ENCODE measurements at regions not wholly inside any gene's neighbourhood (a gene's known extent, or its start where the extent isn't known, plus 50 kb on each side); places are given as distances from the start of the nearest gene placed in this dataset.

DNA sequence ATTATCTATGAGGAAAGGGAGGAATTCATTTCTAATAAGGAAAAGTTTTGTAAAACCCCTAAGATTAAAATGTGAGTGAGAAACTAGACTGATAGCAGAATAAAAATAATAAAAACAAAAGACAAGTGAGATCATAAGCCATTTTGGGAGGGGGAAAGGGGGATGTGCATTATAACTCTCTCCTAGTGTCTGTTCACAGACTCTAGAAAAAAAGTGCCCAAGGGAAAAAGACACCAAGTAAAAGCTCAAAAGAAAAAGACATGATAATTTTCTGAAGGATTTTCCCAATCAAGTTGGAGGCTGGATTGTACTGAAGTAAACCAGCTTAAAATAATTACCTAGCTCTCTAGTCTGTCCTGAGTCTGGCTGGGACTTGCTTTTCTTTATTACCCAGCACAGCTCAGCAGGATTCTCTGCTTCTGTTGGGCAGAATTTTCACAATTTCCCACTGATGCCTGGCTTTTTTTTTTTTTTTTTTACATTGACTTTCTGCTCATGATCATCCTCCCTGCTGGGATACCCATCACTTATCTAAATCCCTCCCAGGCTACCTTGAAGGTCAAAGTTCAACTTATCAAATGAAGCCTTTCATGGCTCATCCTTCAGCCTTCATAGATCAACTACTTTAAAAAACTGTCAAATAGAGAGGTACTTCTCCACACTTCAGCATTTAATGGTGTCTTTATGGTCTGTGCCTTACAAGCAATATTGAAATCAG is 124.2 kb upstream of the KCNJ16 start:
- DNase-seq, result peak; percentile 20

DNA sequence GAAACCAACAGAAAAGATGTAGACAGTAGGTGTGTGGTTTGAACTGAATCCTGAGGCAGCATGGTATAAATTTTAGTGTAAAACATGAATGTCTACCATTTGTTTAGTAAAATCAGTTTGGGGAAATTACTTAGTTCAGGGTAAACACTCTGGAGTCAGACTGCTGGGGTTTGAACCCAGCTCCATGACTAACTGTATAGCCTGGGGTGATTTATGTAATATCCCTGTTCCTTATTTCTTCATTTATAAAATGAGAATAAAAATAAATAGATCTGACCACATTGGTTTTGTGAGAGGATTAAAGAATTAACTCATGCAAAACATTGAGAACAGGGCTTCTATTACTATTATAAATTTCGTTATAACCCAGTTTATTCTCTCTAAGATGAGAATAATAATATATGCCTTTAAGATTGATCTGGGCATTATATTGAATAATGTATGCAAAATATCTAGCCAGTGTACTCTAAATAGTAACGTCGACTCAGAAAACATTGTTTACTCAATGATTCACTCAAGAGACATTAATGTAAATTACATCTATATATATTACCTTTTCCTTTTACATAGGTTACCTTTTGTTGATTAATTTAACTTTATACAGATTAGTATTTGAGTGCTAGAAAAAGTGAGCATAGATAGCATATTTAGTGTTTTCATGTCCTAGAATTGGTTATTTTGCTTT is 120.6 kb upstream of the KCNJ16 start:
- DNase-seq, result no peak

DNA sequence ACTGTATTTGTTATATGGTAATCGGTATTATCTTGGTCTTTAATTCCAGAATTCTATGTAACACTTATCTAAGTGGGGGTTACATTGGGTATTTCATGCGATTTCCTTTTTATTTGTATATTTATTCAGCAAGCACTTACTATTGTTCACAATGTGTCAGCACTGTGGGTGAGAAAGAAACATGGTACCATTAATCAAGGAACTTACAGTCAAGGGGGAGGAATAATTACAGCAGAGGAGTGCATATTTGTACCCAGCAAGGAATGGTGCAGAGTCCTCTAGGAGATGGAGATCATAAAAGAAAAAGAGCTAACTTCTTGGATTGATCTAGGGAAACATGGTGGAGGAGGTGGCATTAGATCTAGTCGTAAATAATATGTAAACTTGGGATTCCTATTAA is 117.0 kb upstream of the KCNJ16 start:
- DNase-seq, result no peak

DNA sequence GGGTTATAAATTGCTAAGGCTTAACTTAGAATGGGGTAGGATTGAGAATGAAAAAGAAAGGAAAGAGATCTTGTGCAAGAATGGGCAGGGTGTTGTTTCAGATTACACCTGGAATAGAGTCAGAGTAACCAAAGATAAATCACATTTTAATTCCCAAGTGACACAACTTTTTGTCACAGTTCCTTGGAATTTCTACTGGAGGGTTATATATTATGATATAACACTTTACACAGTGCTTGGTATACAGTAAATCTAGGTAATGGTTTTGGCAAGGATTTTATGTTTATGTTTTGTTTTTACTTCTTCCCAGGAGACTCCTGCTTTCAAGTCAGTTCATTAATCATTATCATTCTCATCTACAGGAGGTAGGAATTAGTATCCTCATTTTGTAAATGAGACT is 115.7 kb upstream of the KCNJ16 start:
- no peak for DNase-seq

DNA sequence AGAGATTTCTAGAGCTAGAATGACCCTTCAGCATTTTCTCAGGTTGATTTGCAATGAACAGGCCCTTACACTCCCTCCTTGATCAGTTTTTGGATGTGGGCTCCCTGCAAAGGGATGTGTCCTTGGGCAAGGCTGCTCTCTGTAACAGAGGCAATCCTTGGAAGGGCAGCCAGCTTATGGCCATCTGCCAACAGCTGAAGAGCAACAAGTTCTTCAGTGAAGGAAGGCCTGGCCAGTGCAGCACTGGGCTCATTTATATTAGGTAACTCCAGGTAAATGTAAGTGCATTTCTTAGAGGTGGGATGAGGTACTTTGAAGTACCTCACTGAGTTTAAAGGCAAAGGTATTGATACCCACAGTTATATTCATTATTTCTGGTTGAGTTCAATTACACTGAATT is 114.3 kb upstream of the KCNJ16 start:
- peak; percentile 71 for DNase-seq

DNA sequence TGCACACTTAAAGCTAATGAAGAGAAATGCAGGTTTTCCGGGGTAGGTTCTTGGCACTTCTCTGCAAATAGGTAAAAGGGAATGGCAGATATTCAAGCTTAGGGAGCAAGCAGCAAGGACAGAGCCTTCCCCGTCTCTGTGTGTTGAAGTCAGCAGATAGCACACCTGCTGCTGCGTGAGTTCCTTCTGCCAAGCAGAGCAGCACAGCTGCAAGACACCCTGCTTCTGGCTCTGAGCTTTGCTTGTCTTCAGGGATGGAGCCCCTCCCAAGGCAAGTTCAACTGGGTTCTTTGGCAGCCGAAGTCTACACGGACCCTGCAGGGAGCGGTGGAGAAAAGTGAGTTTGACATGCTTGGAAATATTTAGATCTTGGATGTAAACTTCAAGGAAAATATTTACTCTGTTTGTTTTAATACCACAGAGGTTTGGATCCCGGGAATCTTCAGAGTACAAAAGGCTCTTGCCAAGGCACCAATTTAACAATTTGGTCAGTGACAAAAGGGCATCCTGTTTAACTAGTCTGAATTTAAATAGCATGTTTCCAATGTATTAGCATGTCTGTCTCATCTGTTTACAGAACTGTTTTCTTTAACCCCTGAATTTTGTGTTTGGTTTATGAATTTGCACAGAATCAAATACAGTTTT is 113.4 kb upstream of the KCNJ16 start:
- peak; percentile 95 for DNase-seq

DNA sequence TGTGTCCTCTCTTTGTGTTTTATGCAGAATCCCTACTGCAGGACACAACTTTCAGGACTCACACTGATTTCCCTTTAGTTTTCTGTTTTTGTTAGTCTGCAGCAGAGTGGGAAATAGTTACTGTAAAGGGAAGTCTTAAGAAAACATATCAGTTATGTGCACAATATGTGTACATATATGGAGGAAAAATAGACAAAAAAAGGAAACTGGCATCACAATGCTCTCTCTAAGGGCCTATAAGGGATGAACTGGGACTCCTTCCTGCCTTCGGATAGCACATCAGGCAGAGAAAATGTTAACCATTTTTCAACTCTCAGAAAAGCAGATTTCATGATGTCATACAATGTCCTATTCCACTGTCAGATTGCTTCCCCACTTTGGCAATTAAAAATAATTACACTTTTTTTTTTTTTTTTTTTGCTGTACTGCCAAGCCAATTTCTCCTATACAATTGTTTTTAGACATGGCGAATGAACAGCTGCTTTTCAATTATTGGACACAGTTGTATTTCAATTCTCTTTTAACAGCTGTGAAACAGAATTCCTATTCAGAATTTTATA is 112.5 kb upstream of the KCNJ16 start:
- peak; percentile 73 for DNase-seq

DNA sequence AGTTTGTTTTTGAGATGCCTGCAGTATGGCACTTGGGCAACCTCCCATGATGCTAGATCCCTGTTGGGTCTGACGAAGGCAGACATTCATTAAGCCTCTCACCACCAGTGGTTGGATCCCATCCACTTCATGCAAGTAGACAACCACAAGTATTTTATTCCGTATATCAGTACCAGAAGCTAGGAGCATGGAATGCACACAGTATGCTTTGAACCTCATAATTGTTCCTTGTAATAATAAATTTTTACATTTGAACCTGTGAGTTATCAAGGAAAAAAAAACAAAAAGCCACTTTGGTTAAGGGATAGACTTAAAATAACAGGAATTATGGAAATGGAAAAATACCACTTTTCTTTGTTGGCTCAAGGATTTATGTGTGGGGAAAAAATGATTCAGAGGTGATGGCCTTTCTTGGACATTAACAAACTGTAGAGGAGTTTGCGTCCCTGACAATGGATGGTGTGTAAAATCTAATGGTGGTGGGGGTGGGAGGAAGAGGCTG is 107.1 kb upstream of the KCNJ16 start:
- DNase-seq, result no peak

DNA sequence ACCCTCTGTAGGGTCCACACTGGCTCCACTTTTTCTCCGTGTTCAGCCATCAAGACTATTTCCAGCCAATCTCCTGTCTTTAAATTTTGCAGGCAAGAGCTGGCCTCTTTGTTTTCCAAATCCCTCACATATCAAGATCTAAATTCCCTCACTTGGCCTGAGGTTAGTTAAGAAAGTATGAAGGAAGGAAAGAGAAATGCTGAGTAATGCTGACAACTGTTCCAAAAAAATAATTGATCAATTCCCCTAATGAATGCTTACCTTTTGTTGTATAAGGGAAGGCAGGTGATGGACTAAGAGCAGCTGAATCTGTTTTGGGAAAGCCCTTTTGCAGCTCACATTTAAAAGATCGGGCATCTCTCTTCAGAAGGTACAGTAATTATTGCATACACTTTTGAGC is 105.1 kb upstream of the KCNJ16 start:
- no peak for DNase-seq

DNA sequence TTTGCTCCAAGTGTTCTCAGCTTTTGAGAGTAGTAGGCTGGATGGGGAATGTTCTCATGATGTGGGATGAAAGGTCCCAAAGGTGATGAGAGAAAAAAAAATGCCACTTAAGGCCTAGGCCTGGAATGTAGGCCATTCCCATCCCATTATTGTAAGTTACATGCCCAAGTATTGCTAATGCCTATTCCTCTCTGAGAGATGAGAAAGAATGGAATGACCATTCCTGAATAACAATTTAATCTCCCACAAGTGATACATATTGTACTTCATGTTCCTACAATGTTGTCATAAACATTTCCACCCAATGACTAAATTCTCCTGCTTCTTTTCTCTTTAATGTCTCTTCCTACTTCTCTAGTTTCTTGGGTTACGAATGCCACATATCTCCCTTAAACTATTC is 102.8 kb upstream of the KCNJ16 start:
- no peak for DNase-seq

DNA sequence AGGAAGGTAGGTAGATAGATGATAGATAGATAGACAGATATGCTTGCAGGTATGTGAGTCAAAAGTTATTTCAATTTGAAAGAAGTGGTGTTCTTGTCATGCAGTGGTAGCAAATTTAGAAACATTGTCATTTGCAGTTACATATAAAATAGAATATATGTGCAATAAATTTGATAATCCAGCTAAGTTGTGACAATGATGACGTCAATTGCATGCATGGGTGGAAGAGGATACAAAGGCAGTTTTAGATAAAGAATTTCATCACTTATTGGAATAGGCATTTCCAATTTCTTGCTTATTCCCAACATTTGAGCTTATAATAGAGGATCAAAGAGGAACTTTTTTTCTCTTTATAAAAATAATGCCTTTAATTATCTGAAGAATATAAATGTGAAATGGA is 99.2 kb upstream of the KCNJ16 start:
- no peak for DNase-seq

DNA sequence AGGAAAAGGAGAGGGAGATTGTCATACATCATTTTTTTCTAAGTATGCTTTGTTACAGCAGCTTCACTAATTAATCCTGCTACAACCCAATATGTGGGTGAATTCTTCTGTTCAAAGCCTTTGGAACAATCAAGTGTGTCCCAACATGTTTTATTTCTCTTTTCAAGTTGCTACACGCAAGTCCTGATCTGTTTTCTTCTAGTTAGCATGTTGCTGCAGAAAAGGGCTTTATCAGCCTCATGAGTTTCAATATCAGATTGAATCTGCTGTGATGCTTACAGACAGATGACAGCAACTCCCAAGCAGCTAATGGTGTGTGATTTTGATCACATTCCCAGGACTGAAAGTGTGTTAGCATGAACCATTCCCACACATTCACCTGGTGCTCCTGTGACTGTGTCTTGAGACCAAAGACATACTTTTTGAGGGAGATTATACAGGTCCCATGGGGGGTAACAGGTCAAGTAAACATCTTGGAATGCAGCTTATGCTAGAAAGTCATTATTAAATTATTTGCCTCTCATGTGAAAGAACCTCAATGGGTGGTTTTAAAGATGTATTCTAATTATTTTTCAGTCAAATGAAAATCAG is 96.9 kb upstream of the KCNJ16 start:
- no peak for DNase-seq

DNA sequence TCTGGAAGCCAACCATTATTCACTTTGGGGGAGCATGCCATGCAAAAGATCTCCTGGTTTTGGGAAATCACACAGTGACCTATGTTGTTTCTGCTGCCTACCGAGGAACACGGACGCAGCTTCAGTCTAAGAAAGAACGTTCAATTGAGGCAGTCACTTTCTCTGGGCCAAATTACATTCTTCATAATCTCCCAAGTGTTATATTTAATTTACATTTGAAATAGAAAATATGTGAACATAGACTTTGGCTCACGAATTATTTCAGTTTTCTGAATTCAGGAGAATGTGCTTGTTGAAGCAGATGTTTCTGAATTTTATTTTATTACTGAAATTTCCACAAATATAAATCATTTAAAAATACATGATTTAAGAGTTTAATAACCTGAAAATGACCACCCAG is 93.6 kb upstream of the KCNJ16 start:
- DNase-seq, result no peak

DNA sequence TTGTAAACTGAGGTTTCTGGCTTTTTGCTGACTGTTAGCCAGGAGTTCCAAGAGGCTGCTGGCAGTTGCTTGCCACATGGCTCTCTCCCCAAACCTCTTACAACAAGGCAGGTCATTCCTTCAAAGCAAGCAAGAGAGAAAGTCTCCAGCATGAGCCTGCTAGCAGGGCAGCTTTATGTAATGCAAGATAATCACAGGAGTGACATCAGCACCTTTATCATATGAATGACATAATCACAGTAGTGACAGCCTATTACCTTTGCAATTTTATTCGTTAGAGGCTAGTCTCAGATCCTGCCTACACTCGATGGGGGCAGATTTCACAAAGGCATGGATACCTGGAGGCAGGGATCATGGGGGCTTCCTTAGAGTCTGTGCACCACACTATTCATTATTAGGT is 79.5 kb upstream of the KCNJ16 start:
- DNase-seq, result no peak

DNA sequence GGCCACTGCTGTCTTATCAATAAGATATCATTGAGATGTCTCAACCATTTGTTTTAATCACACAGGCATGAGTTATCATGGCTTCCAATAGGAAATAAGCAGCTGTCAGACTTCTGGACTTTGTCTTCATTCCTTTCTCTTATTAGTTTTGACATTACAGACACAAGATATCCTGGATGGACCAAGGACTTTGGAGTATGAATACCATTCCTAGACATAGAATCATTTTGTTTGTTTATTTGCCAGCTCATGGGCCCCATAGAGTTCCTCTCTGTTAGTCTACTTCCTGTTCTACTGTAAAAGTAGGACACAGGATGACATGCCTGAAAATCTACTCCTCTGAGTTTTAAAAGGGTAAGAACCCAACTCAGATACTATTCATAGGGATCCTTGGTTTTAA is 77.7 kb upstream of the KCNJ16 start:
- no peak for DNase-seq

DNA sequence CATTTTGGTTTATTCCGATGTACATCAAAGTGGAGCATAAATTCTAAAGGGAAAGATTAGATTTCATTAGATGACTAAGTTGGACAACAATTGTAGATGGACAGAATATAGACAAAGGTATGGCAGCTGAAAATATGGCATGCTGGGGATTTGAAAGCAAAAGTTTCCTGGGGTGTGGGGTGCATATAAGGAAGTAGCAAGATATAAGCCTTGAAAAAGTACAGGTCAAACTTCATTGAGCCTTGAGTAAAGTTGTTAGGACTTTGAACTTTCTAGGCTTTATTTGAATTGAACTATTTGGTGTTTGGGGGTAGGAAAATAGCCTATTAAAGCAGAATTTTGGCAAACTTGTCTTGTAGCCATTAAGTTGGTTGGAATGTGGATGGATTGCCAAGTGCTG is 75.8 kb upstream of the KCNJ16 start:
- DNase-seq, result no peak

DNA sequence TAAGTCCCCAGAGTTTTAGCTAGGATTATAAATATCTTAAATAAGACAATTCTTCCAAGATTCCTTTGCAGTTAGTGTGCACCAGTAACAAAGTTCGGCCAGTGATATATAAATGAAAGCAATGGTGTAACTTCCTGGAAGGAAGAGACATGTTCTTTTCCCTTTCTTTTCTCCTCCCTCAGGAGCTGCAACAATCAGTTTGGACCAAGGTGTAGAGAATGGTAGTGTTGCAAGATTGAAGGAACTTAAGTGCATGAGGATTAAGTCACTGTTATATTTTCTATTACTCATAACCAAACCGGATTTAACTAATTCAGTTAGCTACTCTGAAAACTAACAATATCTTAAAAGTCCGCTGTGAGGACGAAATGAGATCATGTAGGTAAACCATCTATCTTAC is 68.9 kb upstream of the KCNJ16 start:
- no peak for DNase-seq

DNA sequence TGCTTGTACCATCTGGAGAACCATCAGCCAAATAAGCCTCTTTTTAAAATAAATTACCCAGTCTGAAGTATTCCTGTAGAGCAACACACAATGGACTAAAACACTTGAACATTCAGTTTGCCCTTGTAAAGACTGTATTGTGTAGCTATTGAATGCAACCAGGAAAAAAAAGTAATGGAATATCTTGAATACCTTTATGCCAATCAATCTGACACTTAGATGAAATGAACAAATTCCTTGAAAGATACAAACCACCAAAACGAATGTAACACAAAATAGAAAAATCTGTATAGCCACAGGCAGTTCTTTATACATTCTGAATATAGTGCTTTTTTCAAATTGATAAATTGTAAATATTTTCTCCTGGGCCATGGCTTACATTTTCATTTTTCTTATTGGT is 63.3 kb upstream of the KCNJ16 start:
- no peak for DNase-seq

DNA sequence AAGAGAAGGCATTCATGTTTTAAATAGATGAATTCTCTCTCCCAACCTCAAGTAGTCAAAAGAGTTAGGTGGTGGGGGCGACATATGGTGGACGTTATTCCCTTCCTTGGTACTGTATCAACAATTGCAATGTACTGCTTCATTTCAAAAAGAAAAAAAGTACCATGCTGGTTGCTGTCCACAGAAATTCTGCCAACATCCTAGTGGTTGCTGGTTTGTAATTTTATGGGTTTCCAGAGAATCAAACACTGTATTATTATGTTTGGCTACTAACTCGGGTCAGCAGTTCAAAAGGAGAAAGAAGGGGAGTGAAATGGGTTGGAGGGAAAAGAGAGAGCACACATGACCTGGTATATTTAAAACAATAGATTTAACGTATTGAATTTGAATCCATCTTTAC is 61.1 kb upstream of the KCNJ16 start:
- no peak for DNase-seq

DNA sequence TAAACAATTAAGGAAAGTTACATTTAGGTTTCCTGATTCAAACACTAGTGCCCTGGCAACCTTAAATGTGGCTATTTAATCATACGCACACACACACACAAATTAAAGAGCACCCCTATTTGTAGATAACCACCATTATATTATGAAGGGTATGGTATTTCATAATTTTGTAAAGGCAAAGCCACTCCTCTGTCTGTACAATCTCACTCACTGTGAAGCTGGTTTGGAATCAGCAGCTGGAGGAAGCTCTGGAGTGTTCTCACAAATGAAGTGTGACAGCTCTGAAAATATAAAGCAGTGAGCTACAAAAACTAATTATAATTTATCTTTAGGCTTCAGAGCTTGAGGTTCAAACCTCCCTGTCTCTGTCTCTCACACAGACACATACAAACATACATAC is 57.9 kb upstream of the KCNJ16 start:
- peak; percentile 17 for DNase-seq

DNA sequence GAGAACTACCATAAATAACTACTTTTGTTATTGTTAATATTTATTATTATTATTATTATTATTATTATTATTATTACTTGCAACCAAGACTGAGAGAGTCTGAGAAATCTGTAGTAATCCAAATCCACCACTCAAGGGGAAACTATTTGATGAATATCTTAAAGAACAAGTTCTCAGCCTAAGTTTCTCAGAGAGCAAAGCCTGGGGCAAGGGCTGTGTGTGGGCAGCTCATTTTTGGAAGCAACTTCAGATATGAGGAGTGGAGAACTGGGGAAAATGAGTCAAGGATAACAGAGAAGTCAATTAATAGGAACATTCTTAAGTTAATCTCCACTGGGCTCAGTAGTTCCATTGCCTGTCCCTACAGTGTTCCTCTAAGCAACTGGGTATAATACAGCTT is 57.1 kb upstream of the KCNJ16 start:
- no peak for DNase-seq

DNA sequence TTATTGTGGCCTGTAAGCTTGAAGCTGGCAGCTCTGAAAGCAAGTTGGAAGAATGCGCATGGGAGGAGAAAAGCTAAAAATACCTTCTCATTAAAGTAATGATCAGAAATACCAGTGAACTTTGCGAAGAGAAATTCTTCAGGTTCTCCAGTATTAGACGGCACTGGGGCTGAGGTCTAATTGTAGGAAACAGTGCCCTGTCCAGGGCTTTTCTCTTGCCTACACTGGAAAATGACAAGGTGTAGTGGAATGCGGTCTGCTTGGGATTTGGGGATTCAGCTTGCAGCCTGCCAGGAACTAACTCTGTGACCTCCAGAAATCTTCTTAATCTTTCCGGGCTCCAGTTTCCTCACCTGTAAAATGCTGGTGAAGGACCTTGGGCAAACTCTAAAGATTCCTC is 53.3 kb upstream of the KCNJ16 start:
- DNase-seq, result peak; percentile 3

DNA sequence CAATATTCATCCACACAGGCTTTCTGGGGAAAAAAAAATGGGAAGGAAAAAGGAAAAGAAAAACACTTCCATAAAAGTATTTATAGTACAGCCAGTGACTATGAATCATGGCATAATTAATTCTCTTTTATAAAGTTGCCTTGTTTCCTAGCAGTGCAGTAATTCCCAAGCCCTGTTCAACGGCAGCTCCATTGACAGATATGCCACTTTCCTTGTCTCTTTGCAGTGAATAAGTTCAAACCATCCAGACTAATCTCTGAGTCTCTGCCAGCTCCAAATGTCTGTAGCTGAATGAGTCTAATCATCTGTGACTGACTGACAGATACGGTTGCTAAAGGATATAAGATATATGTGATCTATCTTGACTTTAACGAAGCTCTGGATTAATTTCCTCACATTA is 52.9 kb upstream of the KCNJ16 start:
- DNase-seq, result peak; percentile 36

All from tongue (tissue), 1 donor.